ENCODE measurements at regions not wholly inside any gene's neighbourhood (a gene's known extent, or its start where the extent isn't known, plus 50 kb on each side); places are given as distances from the start of the nearest gene placed in this dataset.

- TF ChIP-seq CTCF (conservative IDR thresholded peaks at IDR 0.05; ENCODE audit: low read length) (no peak), EZH2phosphoT487 (IDR thresholded peaks at IDR 0.05; ENCODE audit: borderline replicate concordance, low read depth, low read length) (no peak)
Observed at GRCh38 chr18:24773101-24773500, 312.7 kb downstream of the HRH4 start.

All from OCI-LY7 (cell line).